ENCODE measurements at regions not wholly inside any gene's neighbourhood (a gene's known extent, or its start where the extent isn't known, plus 50 kb on each side); places are given as distances from the start of the nearest gene placed in this dataset.

GRCh38 chr4:181432335-181432734 lies 810.9 kb upstream of the TENM3 start:
- TF ChIP-seq POLR2AphosphoS5 (IDR thresholded peaks at IDR 0.05; ENCODE audit: low read depth, low read length): no peak
- TF ChIP-seq CTCF (CRISPR knock-in tag; IDR thresholded peaks at IDR 0.05): no peak

Measured in HepG2 (cell line).